IMR-90 (cell line): ENCODE measurements at regions not wholly inside any gene's neighbourhood (a gene's known extent, or its start where the extent isn't known, plus 50 kb on each side); places are given as distances from the start of the nearest gene placed in this dataset.

ENCODE experiments used
- ATAC-seq: fragments of 200-7000 bp; cut with Tn5 transposase; 2 replicates; pipeline ENCODE4 v1.9.1; 2020; ENCODE audit warnings: low read depth, mild to moderate bottlenecking, moderate library complexity
- BruUV-seq: library from RNA; stranded (reverse); fragments of 400-500 nt; replicated peaks from 2 replicates; lab custom pipeline; 2021; lab: Mats Ljungman, UMichigan
- CTCF ChIA-PET: fragments of 300-600 bp; formaldehyde crosslinking; extraction: SDS; loops from one replicate; lab custom pipeline; 2021; ENCODE audit warnings: antibody characterized with exemption; lab: Yijun Ruan, JAX
- POLR2A ChIA-PET: fragments of 300-600 bp; sonication (Branson Sonifier 250); formaldehyde crosslinking; loops from one replicate; lab custom pipeline; 2022; ENCODE audit warnings: antibody characterized with exemption; ENCODE audit not compliant: unreplicated experiment; lab: Charles Lee
- DNase-seq: peaks from one replicate; pipeline ENCODE4 v3.0.0; 2013
- H2AFZ ChIP-seq: replicated peaks from 2 replicates; pipeline ENCODE3; 2013; ENCODE audit warnings: low read length, mild to moderate bottlenecking; ENCODE audit not compliant: poor library complexity
- H2AK5ac ChIP-seq: 2 replicates; pipeline ENCODE4 v1.6.1; 2013; ENCODE audit warnings: low read depth, low read length, inconsistent platforms
- H2AK9ac ChIP-seq: replicated peaks from 2 replicates; pipeline ENCODE3; 2013; ENCODE audit warnings: mild to moderate bottlenecking, low read depth, low read length, moderate library complexity; ENCODE audit not compliant: poor library complexity
- H2BK120ac ChIP-seq: 2 replicates; pipeline ENCODE4 v1.6.1; 2013; ENCODE audit warnings: low read depth, low read length, inconsistent platforms
- H2BK15ac ChIP-seq: 3 replicates; pipeline ENCODE4 v1.6.1; 2013; ENCODE audit warnings: low read depth, low read length, inconsistent platforms
- H2BK20ac ChIP-seq: 2 replicates; pipeline ENCODE4 v1.6.1; 2013; ENCODE audit warnings: low read depth, mild to moderate bottlenecking, inconsistent platforms, low read length, moderate library complexity
- H2BK5ac ChIP-seq: 2 replicates; pipeline ENCODE4 v1.6.1; 2013; ENCODE audit warnings: mild to moderate bottlenecking, low read depth, low read length, inconsistent platforms; ENCODE audit not compliant: poor library complexity, severe bottlenecking
- H3K14ac ChIP-seq: replicated peaks from 2 replicates; pipeline ENCODE4 v1.6.1; 2013; ENCODE audit warnings: low read depth, low read length, inconsistent platforms
- H3K18ac ChIP-seq: 2 replicates; pipeline ENCODE4 v1.6.1; 2013; ENCODE audit warnings: low read depth, low read length, control low read depth
- H3K23ac ChIP-seq: 2 replicates; pipeline ENCODE4 v1.6.1; 2013; ENCODE audit warnings: low read depth, low read length, inconsistent platforms
- H3K27ac ChIP-seq: 2 replicates; pipeline ENCODE4 v1.5.1; 2013; ENCODE audit warnings: mild to moderate bottlenecking, control low read depth, low read length; ENCODE audit not compliant: insufficient read depth
- H3K27me3 ChIP-seq: 2 replicates; pipeline ENCODE4 v1.6.1; 2013; ENCODE audit warnings: low read length; ENCODE audit not compliant: control insufficient read depth, insufficient read depth
- H3K36me3 ChIP-seq: 2 replicates; pipeline ENCODE4 v1.6.1; 2013; ENCODE audit warnings: low read length, mixed read lengths; ENCODE audit not compliant: control insufficient read depth, insufficient read depth
- H3K4ac ChIP-seq: 2 replicates; pipeline ENCODE4 v1.6.1; 2013; ENCODE audit warnings: low read depth, low read length, inconsistent platforms
- H3K4me1 ChIP-seq: 2 replicates; pipeline ENCODE4 v1.6.1; 2013; ENCODE audit warnings: low read length, mixed read lengths; ENCODE audit not compliant: control insufficient read depth, insufficient read depth
- H3K4me2 ChIP-seq: 2 replicates; pipeline ENCODE4 v1.6.1; 2013; ENCODE audit warnings: low read depth, mild to moderate bottlenecking, control low read depth, low read length, moderate library complexity
- H3K4me3 ChIP-seq: 2 replicates; pipeline ENCODE4 v1.5.1; 2013; ENCODE audit warnings: low read depth, mild to moderate bottlenecking, control low read depth, low read length, moderate library complexity; ENCODE audit not compliant: insufficient read depth
- H3K56ac ChIP-seq: 2 replicates; pipeline ENCODE4 v1.6.1; 2013; ENCODE audit warnings: low read length, inconsistent platforms; ENCODE audit not compliant: insufficient read depth; ENCODE audit errors: extremely low read depth
- H3K79me1 ChIP-seq, 2 experiments: 2 replicates each; pipeline ENCODE4 v1.6.1; 2013; ENCODE audit warnings: low read length in 2 of 2, inconsistent platforms in 1 of 2, low read depth in 1 of 2
- H3K9ac ChIP-seq: 2 replicates; pipeline ENCODE4 v1.6.1; 2013; ENCODE audit warnings: low read depth, low read length, control low read depth
- H3K9me1 ChIP-seq: 2 replicates; pipeline ENCODE4 v1.6.1; 2013; ENCODE audit warnings: low read length, inconsistent platforms; ENCODE audit not compliant: insufficient read depth
- H3K9me3 ChIP-seq: 2 replicates; pipeline ENCODE4 v1.6.1; 2013; ENCODE audit warnings: low read length; ENCODE audit not compliant: control insufficient read depth, insufficient read depth
- H4K20me1 ChIP-seq: 2 replicates; pipeline ENCODE4 v1.6.1; 2013; ENCODE audit warnings: low read length, inconsistent platforms; ENCODE audit not compliant: insufficient read depth
- H4K5ac ChIP-seq: 2 replicates; pipeline ENCODE4 v1.6.1; 2013; ENCODE audit warnings: mild to moderate bottlenecking, low read depth, low read length, control low read depth
- H4K8ac ChIP-seq, 2 experiments: 2 replicates each; pipeline ENCODE4 v1.6.1; 2013; ENCODE audit warnings: low read depth in 2 of 2, low read length in 2 of 2, control low read depth in 1 of 2, inconsistent platforms in 1 of 2
- H4K91ac ChIP-seq: 2 replicates; pipeline ENCODE4 v1.6.1; 2013; ENCODE audit warnings: low read depth, low read length, inconsistent platforms; ENCODE audit not compliant: insufficient read depth
- BHLHE40 ChIP-seq: fragments of 150-350 bp; IDR thresholded peaks from 2 replicates; pipeline ENCODE4 v1.6.1; 2016; ENCODE audit warnings: mild to moderate bottlenecking, low read depth, low read length
- CHD1 ChIP-seq: IDR thresholded peaks from 2 replicates; pipeline ENCODE4 v1.6.1; 2012; ENCODE audit warnings: low read depth, low read length, improper control_type of control experiment
- ELK1 ChIP-seq: fragments of 150-350 bp; IDR thresholded peaks from 2 replicates; pipeline ENCODE4 v1.6.1; 2016; ENCODE audit warnings: low read depth, mild to moderate bottlenecking, low read length, moderate library complexity, borderline replicate concordance
- FOS ChIP-seq: fragments of 150-350 bp; IDR thresholded peaks from 2 replicates; pipeline ENCODE4 v1.6.1; 2016; ENCODE audit warnings: low read depth, low read length
- MAFK ChIP-seq: IDR thresholded peaks from 2 replicates; pipeline ENCODE4 v1.6.1; 2012; ENCODE audit warnings: low read depth, low read length, improper control_type of control experiment
- MXI1 ChIP-seq: IDR thresholded peaks from 2 replicates; pipeline ENCODE4 v1.6.1; 2012; ENCODE audit warnings: low read depth, mild to moderate bottlenecking, low read length, moderate library complexity, borderline replicate concordance
- NFE2L2 ChIP-seq: fragments of 150-350 bp; IDR thresholded peaks from 2 replicates; pipeline ENCODE4 v1.6.1; 2016; ENCODE audit warnings: low read depth, mild to moderate bottlenecking, low read length
- RAD21 ChIP-seq: IDR thresholded peaks from 2 replicates; pipeline ENCODE4 v1.6.1; 2012; ENCODE audit warnings: low read length, improper control_type of control experiment
- RCOR1 ChIP-seq: IDR thresholded peaks from 2 replicates; pipeline ENCODE4 v1.6.1; 2012; ENCODE audit warnings: mild to moderate bottlenecking, low read length, improper control_type of control experiment; ENCODE audit not compliant: insufficient replicate concordance
- RFX5 ChIP-seq: IDR thresholded peaks from 2 replicates; pipeline ENCODE4 v1.8.0; 2012; ENCODE audit warnings: low read depth, mild to moderate bottlenecking, low read length, moderate library complexity
- SMC3 ChIP-seq: fragments of 150-350 bp; IDR thresholded peaks from 2 replicates; pipeline ENCODE4 v1.6.1; 2016; ENCODE audit warnings: low read depth, mild to moderate bottlenecking, antibody characterized with exemption, low read length, moderate library complexity
- USF2 ChIP-seq: fragments of 150-350 bp; IDR thresholded peaks from 2 replicates; pipeline ENCODE4 v1.6.1; 2017; ENCODE audit warnings: mild to moderate bottlenecking, antibody characterized with exemption, low read length, low read depth
- WGBS, 2 experiments: methylation state at CpG; one replicate each; pipeline versions ENCODE4 v1.1.5 to v1.1.7; 2013; ENCODE audit warnings: missing lambda C conversion rate in 2 of 2; ENCODE audit not compliant: insufficient read length in 1 of 2; ENCODE audit errors: extremely low coverage in 2 of 2; 5-methylcytosine and 5-hydroxymethylcytosine counted together
- dilution Hi-C: fragments of 300-500 bp; cut with HindIII; formaldehyde crosslinking; loops from one replicate; pipeline ENCODE4 v1.14.3; 2018; ENCODE audit warnings: low sequenced_read_pairs; ENCODE audit not compliant: unreplicated experiment
- in situ Hi-C: fragments of 300-500 bp; cut with MboI; formaldehyde crosslinking; loops from 3 replicates; pipeline ENCODE4 v1.14.3; 2019; ENCODE audit warnings: low sequenced_read_pairs, inconsistent platforms, mixed read lengths
- intact Hi-C: fragments of 100-400 bp; cut with micrococcal nuclease; formaldehyde crosslinking; loops from 2 replicates; pipeline ENCODE4 v1.10.0; 2022
- TF ChIP-seq, protein P1 (sequence below): conservative IDR thresholded peaks from 2 replicates; pipeline ENCODE4 v1.5.1; 2012; ENCODE audit warnings: mild to moderate bottlenecking, low read depth, low read length, improper control_type of control experiment

DNA sequence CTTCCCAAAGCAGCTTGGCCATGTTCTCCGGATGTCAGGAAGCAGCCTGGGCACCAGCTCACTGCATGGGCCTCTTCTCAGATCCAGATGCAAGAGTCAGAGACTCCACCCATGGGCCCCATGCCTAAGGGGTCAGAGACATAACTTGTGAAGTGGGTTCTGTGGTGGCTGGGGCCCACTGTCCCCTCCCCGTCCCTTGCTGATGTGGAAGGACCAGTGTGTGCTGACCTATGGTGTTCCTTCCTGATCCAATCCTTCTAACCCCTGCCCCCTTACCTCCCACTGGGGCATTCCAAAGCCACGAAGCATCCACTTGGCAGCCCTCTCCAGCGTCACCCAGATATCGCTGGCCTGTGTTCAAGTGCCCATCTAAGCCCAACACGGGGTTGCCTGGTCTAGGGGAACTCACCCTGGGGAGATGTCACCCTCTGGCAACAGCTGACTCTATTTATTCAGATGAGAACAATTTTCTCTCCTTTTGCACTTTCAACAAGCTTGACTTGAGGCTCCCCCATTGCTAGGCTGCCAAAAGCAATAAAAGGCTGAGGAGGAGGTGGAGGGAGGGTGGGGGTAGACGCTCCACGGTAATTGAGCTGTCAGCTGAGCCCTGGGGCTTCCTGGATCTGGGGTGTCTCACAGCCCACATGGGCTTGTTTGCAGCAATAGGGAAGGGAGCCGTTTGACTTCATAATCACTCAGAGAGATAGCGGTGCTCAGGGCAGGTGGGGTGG lies 158.5 kb downstream of the ADAMTS15 start:
- no TSS peak for BruUV-seq
- H2BK20ac ChIP-seq, result peak overlapping the region; percentile 27; the same call in 1 of the 2 replicates
- H3K9me3 ChIP-seq, result no peaks in the 10 kb centered on the region
- no peak overlapping the region for H2BK5ac ChIP-seq
- no peak for TF ChIP-seq RAD21
- TF ChIP-seq, protein P1, sequence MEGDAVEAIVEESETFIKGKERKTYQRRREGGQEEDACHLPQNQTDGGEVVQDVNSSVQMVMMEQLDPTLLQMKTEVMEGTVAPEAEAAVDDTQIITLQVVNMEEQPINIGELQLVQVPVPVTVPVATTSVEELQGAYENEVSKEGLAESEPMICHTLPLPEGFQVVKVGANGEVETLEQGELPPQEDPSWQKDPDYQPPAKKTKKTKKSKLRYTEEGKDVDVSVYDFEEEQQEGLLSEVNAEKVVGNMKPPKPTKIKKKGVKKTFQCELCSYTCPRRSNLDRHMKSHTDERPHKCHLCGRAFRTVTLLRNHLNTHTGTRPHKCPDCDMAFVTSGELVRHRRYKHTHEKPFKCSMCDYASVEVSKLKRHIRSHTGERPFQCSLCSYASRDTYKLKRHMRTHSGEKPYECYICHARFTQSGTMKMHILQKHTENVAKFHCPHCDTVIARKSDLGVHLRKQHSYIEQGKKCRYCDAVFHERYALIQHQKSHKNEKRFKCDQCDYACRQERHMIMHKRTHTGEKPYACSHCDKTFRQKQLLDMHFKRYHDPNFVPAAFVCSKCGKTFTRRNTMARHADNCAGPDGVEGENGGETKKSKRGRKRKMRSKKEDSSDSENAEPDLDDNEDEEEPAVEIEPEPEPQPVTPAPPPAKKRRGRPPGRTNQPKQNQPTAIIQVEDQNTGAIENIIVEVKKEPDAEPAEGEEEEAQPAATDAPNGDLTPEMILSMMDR, result no peak
- TF ChIP-seq CHD1, result no peak
- no peak for TF ChIP-seq SMC3
- TF ChIP-seq MXI1, result no peak
- no peak for TF ChIP-seq USF2
- no peak for TF ChIP-seq RFX5
- TF ChIP-seq FOS, result no peak
- TF ChIP-seq ELK1, result no peak
- TF ChIP-seq MAFK, result no peak
- no peak for TF ChIP-seq BHLHE40
- TF ChIP-seq RCOR1, result no peak
- TF ChIP-seq NFE2L2, result no peak
- H2BK120ac ChIP-seq, result peak overlapping the region; percentile 44
- no peaks in the 10 kb centered on the region for H4K20me1 ChIP-seq
- H3K14ac ChIP-seq, result peak overlapping the region; percentile 33; the same call in 1 of the 2 replicates
- WGBS, 2 experiments, result 27% methylated on average over 3 of the region's 10 CpGs; no CpG with 5 or more reads in 1 of the 2 experiments
- peak overlapping the region; percentile 17; the same call in 1 of the 2 replicates for H4K91ac ChIP-seq
- no peaks in the 10 kb centered on the region for H3K79me1 ChIP-seq
- peak overlapping the region; percentile 50 for H3K18ac ChIP-seq
- peak overlapping the region; percentile 52 for H2AK5ac ChIP-seq
- H3K23ac ChIP-seq, result peak overlapping the region; percentile 24; the same call in 1 of the 2 replicates
- no peak overlapping the region for H3K56ac ChIP-seq
- peak overlapping the region; percentile 11 to 36; a peak in 3 of 4 replicates for H4K8ac ChIP-seq
- H3K9me1 ChIP-seq, result peaks cover 22% of the 10 kb centered on the region
- in situ Hi-C loops (no loop called here), intact Hi-C loops (no loop called here), dilution Hi-C loops (no loop called here)
- no peak overlapping the region for H3K9ac ChIP-seq
- ATAC-seq, result peak; percentile 14
- no peaks in the 10 kb centered on the region for H3K36me3 ChIP-seq
- H2AFZ ChIP-seq, result no peak overlapping the region
- no peak overlapping the region for H3K4me3 ChIP-seq
- H4K5ac ChIP-seq, result peak overlapping the region; percentile 43
- H2AK9ac ChIP-seq, result peak overlapping the region; percentile 57
- H3K4me1 ChIP-seq, result peaks cover 16% of the 10 kb centered on the region
- CTCF ChIA-PET, result no interaction called here
- no peaks in the 10 kb centered on the region for H3K27me3 ChIP-seq
- POLR2A ChIA-PET, result no interaction called here
- H2BK15ac ChIP-seq, result peak overlapping the region; percentile 38; the same call in 2 of the 3 replicates
- H3K27ac ChIP-seq, result peak overlapping the region; percentile 35; the same call in 1 of the 2 replicates
- peak overlapping the region; percentile 65 for H3K4ac ChIP-seq
- no peak overlapping the region for H3K4me2 ChIP-seq
- DNase-seq, result peak; percentile 31
